Stimulated activated CD4-positive, alpha-beta T cell treated with anti-CD3 and anti-CD28 coated beads, Interleukin-4, amount 100 ng/mL, for 4 hours (primary cell): ENCODE measurements at regions not wholly inside any gene's neighbourhood (a gene's known extent, or its start where the extent isn't known, plus 50 kb on each side); places are given as distances from the start of the nearest gene placed in this dataset.

Experiments used
- DNase-seq, 2 experiments: peaks; one replicate each; pipeline ENCODE4 v3.0.0-alpha.2; 2020

GRCh38 chr1:38375035-38375434, 328.4 kb upstream of the POU3F1 start:
- DNase-seq: no peak

- DNase-seq: no peak
Observed at GRCh38 chr1:38371505-38371844, 324.9 kb upstream of the POU3F1 start.

DNA sequence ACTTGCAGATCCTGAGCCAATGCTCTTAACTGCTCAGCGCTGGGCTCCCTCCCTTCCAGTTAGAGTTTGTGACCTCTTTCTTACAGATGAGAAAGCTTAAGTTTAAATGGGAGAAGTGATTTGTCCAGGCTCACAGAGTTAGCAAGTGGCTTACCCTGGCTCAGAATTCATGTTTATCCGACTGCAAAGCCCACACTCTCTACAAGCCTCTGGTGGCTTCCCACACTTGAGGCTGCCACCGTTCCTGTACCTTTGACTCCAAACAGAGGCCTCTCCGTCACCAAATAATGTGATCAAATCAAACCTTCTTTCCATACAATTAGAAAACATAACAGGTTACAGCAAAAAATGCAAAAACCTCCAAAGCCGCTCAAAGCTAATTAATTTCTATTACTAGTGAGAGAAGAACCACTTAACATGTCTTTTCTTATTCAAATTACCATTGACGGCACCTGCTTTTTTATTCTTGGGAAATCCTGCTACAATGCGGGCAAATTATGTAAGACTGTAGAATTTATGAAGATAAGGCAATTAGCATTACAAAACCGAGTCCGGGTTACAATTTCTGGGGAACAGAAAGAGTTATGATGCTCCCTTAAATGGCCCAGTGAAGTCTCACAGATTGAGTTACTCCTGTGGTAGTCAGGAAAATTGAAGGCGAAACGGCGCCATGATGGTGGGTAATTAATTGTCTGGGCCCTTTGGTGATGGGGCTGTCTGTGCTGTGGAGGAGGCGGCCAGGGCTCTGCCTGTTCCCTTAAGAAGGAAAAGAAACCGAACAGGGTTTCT, 324.3 kb upstream of the POU3F1 start:
- no peak for DNase-seq

- no peak for DNase-seq
Observed at GRCh38 chr1:38365242-38365641, 318.6 kb upstream of the POU3F1 start.

GRCh38 chr1:38361566-38361965, 315.0 kb upstream of the POU3F1 start:
- DNase-seq: no peak

- DNase-seq: no peak
Observed at GRCh38 chr1:38360807-38361206, 314.2 kb upstream of the POU3F1 start.

GRCh38 chr1:38353956-38354355, 307.4 kb upstream of the POU3F1 start:
- no peak for DNase-seq

- no peak for DNase-seq
Observed at GRCh38 chr1:38352869-38353268, 306.3 kb upstream of the POU3F1 start.

- no peak for DNase-seq
Observed at GRCh38 chr1:38347446-38348175, 301.0 kb upstream of the POU3F1 start.

DNA sequence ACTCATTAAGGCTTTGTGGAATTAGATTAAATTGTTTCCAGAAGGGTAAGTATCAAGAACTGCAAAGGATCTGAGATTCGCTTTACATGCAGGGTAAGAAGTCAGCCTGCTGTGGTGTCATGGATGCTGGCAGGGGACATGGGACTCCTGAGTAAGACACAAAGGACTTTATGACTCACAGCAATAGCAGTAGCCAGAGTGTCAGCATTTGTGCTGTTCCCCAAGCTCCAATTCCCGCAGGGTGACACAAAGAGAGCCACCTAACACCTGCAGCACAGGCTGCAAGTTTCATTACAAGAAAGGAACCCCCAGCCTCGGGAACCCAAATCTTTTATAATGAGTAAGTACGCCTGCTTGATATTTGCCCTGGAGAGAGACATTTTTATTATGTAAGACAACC, 298.1 kb upstream of the POU3F1 start:
- DNase-seq: no peak

DNA sequence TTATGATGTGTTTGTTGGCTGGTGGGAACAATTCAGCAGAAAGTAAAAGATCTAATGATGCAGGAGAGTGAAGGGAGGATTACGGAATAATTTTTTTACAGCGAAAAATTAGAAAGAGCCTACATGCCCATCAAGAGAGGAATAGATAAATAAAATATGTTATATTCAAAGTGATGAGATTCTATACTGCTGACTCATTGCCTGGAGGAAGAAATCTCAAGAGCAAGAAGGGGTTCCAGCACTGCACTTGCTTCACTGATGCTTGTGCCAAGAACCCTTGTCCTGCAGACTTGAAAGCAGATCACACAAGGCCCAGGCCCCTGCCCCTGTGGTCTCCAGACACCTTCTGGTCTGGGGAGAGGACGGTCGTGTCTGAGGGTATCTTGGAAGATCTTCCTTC, 295.1 kb upstream of the POU3F1 start:
- DNase-seq: no peak

GRCh38 chr1:38340409-38340808, 293.8 kb upstream of the POU3F1 start:
- DNase-seq: no peak

DNA sequence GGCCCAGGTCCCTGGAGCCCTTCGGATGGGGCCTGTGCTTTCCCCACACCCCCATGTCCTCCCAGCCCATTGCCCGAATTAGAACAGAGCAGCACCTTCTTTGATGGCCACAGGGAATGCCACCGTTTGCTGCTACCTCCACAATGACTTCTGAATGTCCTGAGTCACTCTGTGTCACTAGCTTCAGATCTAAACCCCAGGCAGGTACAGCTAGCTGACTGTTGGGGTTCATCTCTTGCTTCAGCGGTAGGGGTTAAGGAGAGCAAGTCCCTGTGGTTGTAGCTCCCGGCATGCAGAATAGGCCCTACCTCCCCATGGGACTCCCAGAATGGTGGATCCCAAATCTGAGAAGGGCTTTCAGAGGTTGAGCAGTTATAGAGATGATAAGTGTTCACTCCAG, 291.1 kb upstream of the POU3F1 start:
- no peak for DNase-seq

GRCh38 chr1:38336961-38337360, 290.4 kb upstream of the POU3F1 start:
- no peak for DNase-seq

DNA sequence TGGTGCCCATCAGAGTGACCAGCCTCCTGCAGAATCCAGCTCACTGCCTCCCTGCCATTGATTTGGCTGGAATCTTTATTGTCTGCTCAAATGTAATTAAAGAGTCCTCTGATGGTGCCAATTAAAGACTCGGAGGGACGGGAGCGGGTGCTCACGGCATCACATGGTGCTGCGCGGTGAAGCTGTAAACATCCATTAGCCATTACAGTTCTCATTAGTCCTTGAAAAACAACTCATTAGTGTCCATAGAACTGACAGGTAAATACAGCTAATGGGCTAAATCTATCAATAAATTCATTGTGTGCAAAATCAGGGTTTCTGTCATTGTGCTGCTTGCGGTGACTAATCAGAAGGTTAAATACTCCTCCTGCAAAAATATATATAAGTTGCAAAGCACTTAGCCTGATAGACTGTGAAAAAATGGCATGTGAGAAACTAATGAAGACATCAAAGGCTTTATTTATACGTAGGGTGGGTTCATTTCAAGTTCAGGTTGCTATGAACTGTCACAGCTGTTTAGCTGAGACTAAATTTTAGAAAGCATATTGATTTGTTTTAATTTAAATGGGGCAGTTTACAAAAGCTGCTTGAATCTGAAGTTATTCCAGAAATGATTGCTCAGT, 289.8 kb upstream of the POU3F1 start:
- no peak for DNase-seq

DNA sequence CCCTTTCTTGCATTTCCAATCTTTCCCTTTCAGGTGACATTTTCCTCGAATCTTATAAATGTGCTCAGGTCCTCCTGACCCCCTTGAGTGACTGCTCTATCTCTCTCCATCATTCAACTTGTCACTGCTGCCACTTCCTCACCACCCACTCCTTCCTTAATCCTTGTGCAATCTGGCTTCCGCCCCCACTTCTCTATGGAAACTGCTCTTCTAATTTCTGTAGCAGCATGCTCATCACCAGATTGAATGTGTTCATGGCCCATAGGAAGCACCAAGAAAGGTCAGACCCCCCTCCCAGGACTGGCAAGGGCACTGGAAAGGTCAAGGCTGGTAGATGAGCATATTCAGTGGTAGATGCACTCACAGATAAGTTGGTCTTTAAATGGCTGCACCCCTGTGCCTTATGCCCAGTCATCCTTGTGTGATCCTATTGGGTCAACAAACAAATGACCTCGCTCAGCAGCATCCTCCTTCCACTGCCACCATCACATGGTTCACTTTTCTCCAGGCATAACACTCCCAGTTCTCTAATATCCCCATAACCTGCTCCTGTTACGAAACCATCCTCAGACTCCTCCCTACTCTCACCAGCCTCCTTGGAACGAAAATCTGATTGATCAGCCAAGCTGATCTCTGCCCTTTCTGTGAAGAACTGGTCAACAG, 288.5 kb upstream of the POU3F1 start:
- DNase-seq: no peak

DNA sequence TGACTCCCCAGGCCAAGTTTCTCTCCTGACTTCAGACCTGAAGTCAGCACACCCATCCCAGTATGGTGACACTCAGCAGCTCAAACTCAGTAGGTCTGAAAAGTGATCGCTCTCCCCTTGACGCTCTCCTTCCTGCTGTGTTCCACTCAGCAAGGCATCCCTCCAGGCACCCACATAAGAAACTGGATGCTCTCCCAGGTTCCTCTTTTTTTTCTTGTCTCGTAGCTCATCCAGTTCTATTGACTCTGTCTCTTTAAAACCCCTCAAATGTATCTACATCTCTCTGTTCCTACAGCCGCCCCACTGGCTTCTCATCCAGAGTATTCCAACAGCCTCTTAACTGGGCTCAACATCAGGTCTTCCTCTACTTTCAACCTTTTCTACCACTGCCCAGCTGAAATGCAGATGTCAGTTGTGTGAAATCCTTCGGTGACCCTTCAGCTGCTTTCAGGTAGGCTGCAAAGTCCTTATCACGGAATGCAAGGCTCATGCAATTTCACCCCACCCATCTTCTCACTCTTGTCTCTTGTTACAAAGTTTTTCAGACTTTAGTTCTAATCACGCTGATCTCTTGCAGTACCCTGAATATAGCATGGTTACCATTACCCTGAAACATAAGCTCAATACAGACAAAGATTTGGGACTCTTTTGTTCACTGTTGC, 286.2 kb upstream of the POU3F1 start:
- no peak for DNase-seq

GRCh38 chr1:38331496-38332210, 285.1 kb upstream of the POU3F1 start:
- no peak for DNase-seq

- no peak for DNase-seq
Observed at GRCh38 chr1:38330799-38331198, 284.2 kb upstream of the POU3F1 start.

DNA sequence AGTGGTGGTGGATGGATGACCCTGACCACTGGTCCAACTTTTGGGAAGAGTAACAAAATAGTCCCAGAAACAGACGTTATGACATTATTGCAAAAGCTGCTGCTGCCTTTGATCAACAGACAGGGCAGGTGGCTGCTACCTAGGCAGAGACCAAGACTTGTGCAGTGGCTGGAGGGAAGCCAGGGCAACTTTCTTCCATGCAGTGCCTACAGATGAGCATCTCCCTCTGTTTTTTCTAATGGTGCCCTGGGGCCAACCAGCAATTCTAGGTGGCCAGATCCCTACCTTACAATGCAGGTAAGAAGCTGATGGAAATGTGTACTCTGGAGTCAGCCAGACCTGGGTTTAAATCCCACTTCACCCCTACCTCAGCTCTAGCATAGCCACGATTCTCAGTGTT, 283.1 kb upstream of the POU3F1 start:
- no peak for DNase-seq

DNA sequence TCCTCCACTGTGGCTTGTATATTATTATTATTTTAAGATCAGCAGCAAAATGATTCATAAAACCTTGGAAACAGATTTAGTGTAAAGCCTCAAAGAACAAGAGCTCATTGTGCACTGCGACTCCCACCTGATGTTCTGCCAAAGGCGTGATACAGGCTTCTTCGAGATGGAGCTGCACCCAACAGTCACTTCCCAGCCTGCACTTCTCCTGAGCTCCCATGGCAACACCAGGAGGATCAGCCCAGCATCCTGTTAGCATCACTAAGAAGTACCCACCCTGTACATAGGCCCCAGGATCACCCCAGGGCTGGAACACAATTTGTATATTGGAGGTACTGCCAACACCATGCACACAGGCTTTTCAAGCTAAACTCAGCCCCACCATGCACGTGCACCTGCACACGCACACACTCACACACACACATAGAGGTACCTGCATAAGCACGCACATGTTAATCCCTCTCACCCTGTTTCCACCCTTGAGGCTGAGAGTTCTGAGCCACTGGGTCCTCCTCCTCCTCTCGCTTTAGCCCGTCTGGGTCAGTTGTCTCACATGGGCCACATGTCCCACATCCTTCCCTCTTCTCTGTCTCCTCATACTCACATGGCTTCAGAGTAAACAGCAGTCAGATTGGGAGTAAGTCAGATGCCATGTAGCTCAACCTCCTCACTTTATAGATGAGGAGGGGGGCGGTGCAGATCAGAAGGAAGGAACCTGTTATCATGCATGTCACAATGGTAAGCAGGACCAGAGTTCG, 281.9 kb upstream of the POU3F1 start:
- DNase-seq: no peak

GRCh38 chr1:38327559-38327973, 281.0 kb upstream of the POU3F1 start:
- no peak for DNase-seq
